Ishikawa (cell line): ENCODE measurements at regions not wholly inside any gene's neighbourhood (a gene's known extent, or its start where the extent isn't known, plus 50 kb on each side); places are given as distances from the start of the nearest gene placed in this dataset.

Experiments used
- CEBPB ChIP-seq: IDR thresholded peaks from 2 replicates; pipeline ENCODE4 v1.6.1; 2012
- CREB1 ChIP-seq: IDR thresholded peaks from 2 replicates; pipeline ENCODE4 v1.6.1; 2012; ENCODE audit warnings: low read depth
- EP300 ChIP-seq: IDR thresholded peaks from 2 replicates; pipeline ENCODE4 v1.6.1; 2012; ENCODE audit warnings: borderline replicate concordance
- FOXM1 ChIP-seq: IDR thresholded peaks from 2 replicates; pipeline ENCODE4 v1.6.1; 2012; ENCODE audit warnings: low read depth, borderline replicate concordance
- RAD21 ChIP-seq: IDR thresholded peaks from 2 replicates; pipeline ENCODE4 v1.6.1; 2012; ENCODE audit warnings: low read depth
- TAF1 ChIP-seq: IDR thresholded peaks from 2 replicates; pipeline ENCODE4 v1.6.1; 2012; ENCODE audit warnings: low read depth, mild to moderate bottlenecking
- TCF12 ChIP-seq: IDR thresholded peaks from 2 replicates; pipeline ENCODE4 v1.6.1; 2012; ENCODE audit warnings: low read depth
- TEAD4 ChIP-seq: IDR thresholded peaks from 2 replicates; pipeline ENCODE4 v1.6.1; 2012
- YY1 ChIP-seq: IDR thresholded peaks from 2 replicates; pipeline ENCODE4 v1.6.1; 2012; ENCODE audit warnings: low read depth
- TF ChIP-seq, protein P1 (sequence below): IDR thresholded peaks from 2 replicates; pipeline ENCODE4 v1.6.1; 2012
- TF ChIP-seq, protein P2 (sequence below): IDR thresholded peaks from 2 replicates; pipeline ENCODE4 v1.6.1; 2012; ENCODE audit warnings: low read depth, mild to moderate bottlenecking

DNA sequence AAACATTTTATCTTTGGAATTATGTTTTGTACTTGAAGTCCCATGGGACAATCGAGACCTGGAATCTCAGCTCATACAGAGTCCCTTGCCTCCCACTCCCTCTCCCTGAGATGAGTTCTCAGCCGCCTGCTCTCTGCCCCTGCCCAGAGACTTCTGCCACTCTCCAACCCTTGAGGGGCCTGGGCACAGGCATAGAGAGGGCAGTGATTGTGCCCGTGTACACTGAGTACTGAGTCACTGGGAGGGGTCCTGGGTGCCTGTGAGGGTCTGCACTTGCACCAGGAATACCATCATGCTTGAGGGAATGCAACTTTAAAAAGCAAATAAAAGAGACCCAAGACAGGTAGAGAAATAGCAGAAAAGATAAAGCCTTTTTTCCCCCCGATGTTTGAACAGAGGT lies 453.8 kb upstream of the HS3ST5 start:
- TF ChIP-seq TCF12 (no peak), YY1 (no peak), RAD21 (no peak), CEBPB (no peak), EP300 (no peak), TAF1 (no peak), TEAD4 (no peak), CREB1 (no peak), FOXM1 (no peak)
- TF ChIP-seq, protein P1, sequence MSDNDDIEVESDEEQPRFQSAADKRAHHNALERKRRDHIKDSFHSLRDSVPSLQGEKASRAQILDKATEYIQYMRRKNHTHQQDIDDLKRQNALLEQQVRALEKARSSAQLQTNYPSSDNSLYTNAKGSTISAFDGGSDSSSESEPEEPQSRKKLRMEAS: no peak
- TF ChIP-seq, protein P2, sequence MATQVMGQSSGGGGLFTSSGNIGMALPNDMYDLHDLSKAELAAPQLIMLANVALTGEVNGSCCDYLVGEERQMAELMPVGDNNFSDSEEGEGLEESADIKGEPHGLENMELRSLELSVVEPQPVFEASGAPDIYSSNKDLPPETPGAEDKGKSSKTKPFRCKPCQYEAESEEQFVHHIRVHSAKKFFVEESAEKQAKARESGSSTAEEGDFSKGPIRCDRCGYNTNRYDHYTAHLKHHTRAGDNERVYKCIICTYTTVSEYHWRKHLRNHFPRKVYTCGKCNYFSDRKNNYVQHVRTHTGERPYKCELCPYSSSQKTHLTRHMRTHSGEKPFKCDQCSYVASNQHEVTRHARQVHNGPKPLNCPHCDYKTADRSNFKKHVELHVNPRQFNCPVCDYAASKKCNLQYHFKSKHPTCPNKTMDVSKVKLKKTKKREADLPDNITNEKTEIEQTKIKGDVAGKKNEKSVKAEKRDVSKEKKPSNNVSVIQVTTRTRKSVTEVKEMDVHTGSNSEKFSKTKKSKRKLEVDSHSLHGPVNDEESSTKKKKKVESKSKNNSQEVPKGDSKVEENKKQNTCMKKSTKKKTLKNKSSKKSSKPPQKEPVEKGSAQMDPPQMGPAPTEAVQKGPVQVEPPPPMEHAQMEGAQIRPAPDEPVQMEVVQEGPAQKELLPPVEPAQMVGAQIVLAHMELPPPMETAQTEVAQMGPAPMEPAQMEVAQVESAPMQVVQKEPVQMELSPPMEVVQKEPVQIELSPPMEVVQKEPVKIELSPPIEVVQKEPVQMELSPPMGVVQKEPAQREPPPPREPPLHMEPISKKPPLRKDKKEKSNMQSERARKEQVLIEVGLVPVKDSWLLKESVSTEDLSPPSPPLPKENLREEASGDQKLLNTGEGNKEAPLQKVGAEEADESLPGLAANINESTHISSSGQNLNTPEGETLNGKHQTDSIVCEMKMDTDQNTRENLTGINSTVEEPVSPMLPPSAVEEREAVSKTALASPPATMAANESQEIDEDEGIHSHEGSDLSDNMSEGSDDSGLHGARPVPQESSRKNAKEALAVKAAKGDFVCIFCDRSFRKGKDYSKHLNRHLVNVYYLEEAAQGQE: no peak
